GM12892 (cell line): ENCODE measurements at regions not wholly inside any gene's neighbourhood (a gene's known extent, or its start where the extent isn't known, plus 50 kb on each side); places are given as distances from the start of the nearest gene placed in this dataset.

ENCODE experiments used
- POLR2A ChIP-seq: IDR thresholded peaks from 2 replicates; pipeline ENCODE4 v1.6.1; 2011; ENCODE audit warnings: low read depth, low read length, control low read depth
- POLR2AphosphoS5 ChIP-seq: IDR thresholded peaks from 2 replicates; pipeline ENCODE4 v1.6.1; 2011; ENCODE audit warnings: low read depth, low read length, control low read depth

- TF ChIP-seq POLR2A (no peak), POLR2AphosphoS5 (no peak)
These were observed 675.1 kb upstream of the MMS22L start for GRCh38 chr6:97958134-97958533.
